ENCODE measurements at regions not wholly inside any gene's neighbourhood (a gene's known extent, or its start where the extent isn't known, plus 50 kb on each side); places are given as distances from the start of the nearest gene placed in this dataset.

DNA sequence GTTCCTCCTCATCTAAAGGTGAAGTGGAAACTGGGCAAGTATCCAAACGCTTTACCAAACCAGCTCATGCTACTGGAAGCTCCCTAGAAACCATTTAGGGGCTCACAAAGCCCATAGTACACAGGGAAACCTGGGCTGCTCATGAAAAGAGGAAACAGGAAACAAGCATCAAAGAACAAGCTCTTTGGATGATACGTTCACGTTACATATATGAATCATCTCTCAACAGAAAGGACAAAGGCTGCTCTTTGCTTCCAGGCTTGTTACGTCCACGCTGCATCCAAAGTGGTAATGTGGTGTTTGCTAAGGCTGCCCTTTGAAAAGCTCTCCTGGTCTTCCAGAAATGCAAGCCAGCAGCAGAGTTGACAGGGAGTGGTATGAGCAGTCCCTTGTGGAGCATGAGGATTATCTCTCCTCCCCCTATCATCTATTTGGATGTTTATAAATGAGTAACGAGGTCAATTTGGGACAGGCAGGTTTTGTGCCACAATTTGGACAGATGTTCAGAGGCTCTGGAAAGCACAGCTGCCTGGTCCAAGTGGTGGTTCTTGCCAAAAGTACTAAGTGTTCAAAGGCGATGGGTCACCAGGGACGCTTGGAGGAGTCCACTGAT lies 98.0 kb upstream of the RORA start:
- TF ChIP-seq CTCF (IDR thresholded peaks at IDR 0.05) (no peak), POLR2A (IDR thresholded peaks at IDR 0.05) (no peak)

Measured in uterus (tissue), 2 donors.